ENCODE measurements at regions not wholly inside any gene's neighbourhood (a gene's known extent, or its start where the extent isn't known, plus 50 kb on each side); places are given as distances from the start of the nearest gene placed in this dataset.

GRCh38 chr15:56868170-56868569 lies 50.3 kb upstream of the TCF12 start:
- no peak for DNase-seq

- DNase-seq: no peak
These were observed 51.6 kb upstream of the TCF12 start for GRCh38 chr15:56866803-56867202.

GRCh38 chr15:56857828-56858227 lies 60.6 kb upstream of the TCF12 start:
- DNase-seq: no peak

GRCh38 chr15:56856934-56857333 lies 61.5 kb upstream of the TCF12 start:
- DNase-seq: peak; percentile 19

- no peak for DNase-seq
These were observed 73.6 kb upstream of the TCF12 start for GRCh38 chr15:56844892-56845291.

GRCh38 chr15:56844471-56844870 lies 74.0 kb upstream of the TCF12 start:
- no peak for DNase-seq

- DNase-seq: no peak
These were observed 78.8 kb upstream of the TCF12 start for GRCh38 chr15:56839641-56840040.

- no peak for DNase-seq
These were observed 79.3 kb upstream of the TCF12 start for GRCh38 chr15:56839099-56839498.

GRCh38 chr15:56838085-56838484 lies 80.4 kb upstream of the TCF12 start:
- no peak for DNase-seq

GRCh38 chr15:56837273-56837672 lies 81.2 kb upstream of the TCF12 start:
- DNase-seq: no peak

GRCh38 chr15:56835718-56836171 lies 82.7 kb upstream of the TCF12 start:
- no peak for DNase-seq

- no peak for DNase-seq
These were observed 86.3 kb upstream of the TCF12 start for GRCh38 chr15:56832125-56832524.

- no peak for DNase-seq
These were observed 86.9 kb upstream of the TCF12 start for GRCh38 chr15:56831467-56832005.

- no peak for DNase-seq
These were observed 90.9 kb upstream of the ZNF280D start for GRCh38 chr15:56824175-56824574.

- peak; percentile 18 for DNase-seq
These were observed 88.6 kb upstream of the ZNF280D start for GRCh38 chr15:56821721-56822425.

- DNase-seq: no peak
These were observed 87.0 kb upstream of the ZNF280D start for GRCh38 chr15:56820333-56820732.

- DNase-seq: peak; percentile 13
These were observed 84.2 kb upstream of the ZNF280D start for GRCh38 chr15:56817321-56818080.

- DNase-seq: no peak
These were observed 83.5 kb upstream of the ZNF280D start for GRCh38 chr15:56816781-56817180.

GRCh38 chr15:56815247-56815646 lies 81.9 kb upstream of the ZNF280D start:
- DNase-seq: no peak

- DNase-seq: no peak
These were observed 81.1 kb upstream of the ZNF280D start for GRCh38 chr15:56814429-56814828.

GRCh38 chr15:56813995-56814394 lies 80.7 kb upstream of the ZNF280D start:
- no peak for DNase-seq

- no peak for DNase-seq
These were observed 79.7 kb upstream of the ZNF280D start for GRCh38 chr15:56812961-56813360.

GRCh38 chr15:56812221-56812620 lies 78.9 kb upstream of the ZNF280D start:
- DNase-seq: no peak

GRCh38 chr15:56811586-56811985 lies 78.3 kb upstream of the ZNF280D start:
- DNase-seq: no peak
